Heart left ventricle (tissue), 13 donors: ENCODE measurements at regions not wholly inside any gene's neighbourhood (a gene's known extent, or its start where the extent isn't known, plus 50 kb on each side); places are given as distances from the start of the nearest gene placed in this dataset.

ENCODE experiments used
- POLR2A ChIP-seq, 2 donors: fragments of 450-650 bp; IDR thresholded peaks; one replicate each; pipeline ENCODE4 v1.6.1; 2017; ENCODE audit warnings: antibody characterized with exemption in 2 of 2, mild to moderate bottlenecking in 2 of 2, moderate library complexity in 2 of 2
- TF ChIP-seq, protein P1 (sequence below), 12 donors: fragments of 200-600 bp; sonication (generic) in 4 of 12; IDR thresholded peaks; one replicate each; pipeline versions ENCODE4 v1.5.0 to v1.8.0; 2018 to 2022; ENCODE audit warnings: antibody characterized with exemption in 12 of 12, mild to moderate bottlenecking in 5 of 12
- donor health status: ischemic (EF 13 %, LVEDD 7.1; RV severe dilation, severe dysfunction).
- donor health status: DM: no; HTN: yes; CAD: no.
- donor health status: DM: no; HTN: no; CAD: no.
- donor health status: ischemic (EF 25% LVEDD 6.9; RV normal size, moderate dysfunction).
- donor health status: ischemic (EF 25% LVEDD 5.7; RV mildly dilated, moderate dysfunction).
- donor health status: ischemic (EF 35%, LVEDD 5.7; RV mildly dilated, moderate dysfunction).
- donor health status: nonischemic (EF 11% LVEDD 7.7; RV severe dilation, severe dysfunction).
- donor health status: DM: yes; HTN: yes; CAD: no.
- donor health status: PGD.
- donor health status: ischemic (EF 29% LVEDD 5.4; RV normal size, mild dysfunction).
- donor health status: nonischemic (EF 23%, LVEDD 6.1; RV moderate dilation, normal function).

DNA sequence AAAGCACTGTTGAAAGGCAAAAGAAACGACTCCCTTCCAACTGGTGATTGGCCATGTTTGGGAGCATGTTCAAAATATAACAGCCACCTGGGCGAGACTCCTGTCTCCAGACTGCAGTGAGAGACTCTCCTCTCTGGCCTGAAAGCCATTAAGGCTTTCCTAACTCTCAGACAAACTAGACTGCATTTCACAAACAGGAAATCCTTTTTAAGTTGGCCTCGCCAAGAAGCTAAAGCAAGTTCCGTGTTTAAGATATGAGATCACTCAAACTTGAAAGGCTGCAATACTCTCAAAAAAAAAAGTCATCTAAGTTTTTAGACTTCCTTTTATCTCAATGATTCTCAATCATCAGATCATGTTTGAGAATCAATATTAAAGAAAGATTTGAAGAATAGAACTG is 117.0 kb downstream of the TFAP2A start:
- TF ChIP-seq, protein P1, sequence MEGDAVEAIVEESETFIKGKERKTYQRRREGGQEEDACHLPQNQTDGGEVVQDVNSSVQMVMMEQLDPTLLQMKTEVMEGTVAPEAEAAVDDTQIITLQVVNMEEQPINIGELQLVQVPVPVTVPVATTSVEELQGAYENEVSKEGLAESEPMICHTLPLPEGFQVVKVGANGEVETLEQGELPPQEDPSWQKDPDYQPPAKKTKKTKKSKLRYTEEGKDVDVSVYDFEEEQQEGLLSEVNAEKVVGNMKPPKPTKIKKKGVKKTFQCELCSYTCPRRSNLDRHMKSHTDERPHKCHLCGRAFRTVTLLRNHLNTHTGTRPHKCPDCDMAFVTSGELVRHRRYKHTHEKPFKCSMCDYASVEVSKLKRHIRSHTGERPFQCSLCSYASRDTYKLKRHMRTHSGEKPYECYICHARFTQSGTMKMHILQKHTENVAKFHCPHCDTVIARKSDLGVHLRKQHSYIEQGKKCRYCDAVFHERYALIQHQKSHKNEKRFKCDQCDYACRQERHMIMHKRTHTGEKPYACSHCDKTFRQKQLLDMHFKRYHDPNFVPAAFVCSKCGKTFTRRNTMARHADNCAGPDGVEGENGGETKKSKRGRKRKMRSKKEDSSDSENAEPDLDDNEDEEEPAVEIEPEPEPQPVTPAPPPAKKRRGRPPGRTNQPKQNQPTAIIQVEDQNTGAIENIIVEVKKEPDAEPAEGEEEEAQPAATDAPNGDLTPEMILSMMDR (IDR thresholded peaks at IDR 0.05) = no peak
- TF ChIP-seq POLR2A (IDR thresholded peaks at IDR 0.05) = no peak
